ENCODE measurements at regions not wholly inside any gene's neighbourhood (a gene's known extent, or its start where the extent isn't known, plus 50 kb on each side); places are given as distances from the start of the nearest gene placed in this dataset.

DNA sequence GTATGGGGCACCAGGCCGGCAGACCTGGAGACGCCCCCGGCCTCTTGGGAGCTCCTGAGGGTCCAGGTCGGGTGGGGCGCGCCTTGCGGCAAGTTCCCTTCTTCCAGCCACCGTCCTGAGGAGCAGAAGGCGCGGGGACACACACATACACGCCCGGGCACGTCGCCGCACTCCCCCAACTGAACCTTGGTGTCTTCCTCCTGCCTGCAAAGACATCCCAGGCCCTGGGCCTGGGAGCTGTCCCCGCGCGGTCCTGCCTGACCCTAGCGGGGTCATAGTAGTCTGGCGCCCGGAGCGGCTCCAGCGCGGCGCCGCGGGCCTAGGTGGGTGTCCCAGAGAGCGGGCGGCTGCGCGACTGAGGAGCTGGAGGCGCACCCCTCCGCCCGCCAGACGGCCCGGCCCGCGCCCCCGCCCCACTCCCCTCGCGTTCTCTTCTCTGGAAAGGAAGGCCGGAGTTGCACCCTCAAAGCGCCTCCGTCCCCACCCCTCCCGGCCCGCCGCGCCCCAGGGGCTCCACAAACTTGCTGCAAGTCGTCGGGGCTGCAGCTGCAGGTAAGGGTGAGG lies 185.9 kb upstream of the LINGO1 start:
- H3K4me3 ChIP-seq (ENCODE audit: control insufficient read depth, low read depth, low read length), result no peak overlapping the region
- TF ChIP-seq CTCF (conservative IDR thresholded peaks at IDR 0.05; ENCODE audit: control insufficient read depth, insufficient read depth, low read depth, low read length), result no peak
- DNase-seq (ENCODE audit: low read depth), result no peak

DNA sequence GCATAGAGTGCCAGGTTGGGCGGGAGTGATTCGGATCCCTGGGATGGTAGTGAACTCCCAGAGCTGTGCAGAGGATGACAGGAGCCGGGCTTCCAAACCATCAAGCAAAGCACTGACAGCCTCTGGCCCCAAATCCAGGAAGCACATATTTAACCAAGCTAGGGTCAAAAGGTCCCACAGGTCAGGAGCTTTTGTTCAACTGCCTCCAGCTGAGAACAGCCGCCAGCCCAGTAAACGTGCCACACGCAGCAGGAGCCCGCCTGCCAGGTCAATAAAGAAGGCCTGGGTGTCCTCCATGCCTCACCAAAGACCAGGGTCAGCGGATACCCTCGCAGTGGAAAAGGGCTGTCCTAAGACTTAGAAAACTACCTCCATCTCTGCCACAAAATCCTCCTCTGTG lies 184.7 kb upstream of the LINGO1 start:
- no peak for TF ChIP-seq CTCF (conservative IDR thresholded peaks at IDR 0.05; ENCODE audit: control insufficient read depth, insufficient read depth, low read depth, low read length)
- DNase-seq (ENCODE audit: low read depth), result no peak
- H3K4me3 ChIP-seq (ENCODE audit: control insufficient read depth, low read depth, low read length), result no peak overlapping the region

- H3K4me3 ChIP-seq (ENCODE audit: control insufficient read depth, low read depth, low read length), result no peak overlapping the region
- no peak for TF ChIP-seq CTCF (conservative IDR thresholded peaks at IDR 0.05; ENCODE audit: control insufficient read depth, insufficient read depth, low read depth, low read length)
- DNase-seq (ENCODE audit: low read depth), result no peak
Measured at GRCh38 chr15:77816983-77817382, 184.3 kb upstream of the LINGO1 start.

DNA sequence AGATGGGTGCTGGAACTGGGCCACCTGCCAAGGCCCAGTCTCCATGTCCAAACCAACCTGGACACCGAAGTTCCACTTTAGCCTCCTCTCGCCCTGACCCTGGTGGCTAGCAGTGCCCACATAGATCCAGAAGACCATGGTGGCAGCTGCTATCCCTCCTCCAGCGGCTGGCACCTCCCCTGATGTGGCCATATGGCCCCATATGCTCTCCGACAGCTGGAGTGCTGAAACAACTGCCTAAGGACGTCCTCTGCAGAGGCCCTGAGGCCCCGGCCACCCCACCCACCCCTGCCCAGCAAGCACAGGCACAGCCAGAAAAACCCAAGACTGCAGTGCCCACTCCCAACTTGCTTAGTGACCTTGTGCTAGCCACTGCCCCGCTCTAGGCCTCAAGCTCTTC lies 182.3 kb upstream of the LINGO1 start:
- DNase-seq (ENCODE audit: low read depth), result no peak
- no peak for TF ChIP-seq CTCF (conservative IDR thresholded peaks at IDR 0.05; ENCODE audit: control insufficient read depth, insufficient read depth, low read depth, low read length)
- no peak overlapping the region for H3K4me3 ChIP-seq (ENCODE audit: control insufficient read depth, low read depth, low read length)

DNA sequence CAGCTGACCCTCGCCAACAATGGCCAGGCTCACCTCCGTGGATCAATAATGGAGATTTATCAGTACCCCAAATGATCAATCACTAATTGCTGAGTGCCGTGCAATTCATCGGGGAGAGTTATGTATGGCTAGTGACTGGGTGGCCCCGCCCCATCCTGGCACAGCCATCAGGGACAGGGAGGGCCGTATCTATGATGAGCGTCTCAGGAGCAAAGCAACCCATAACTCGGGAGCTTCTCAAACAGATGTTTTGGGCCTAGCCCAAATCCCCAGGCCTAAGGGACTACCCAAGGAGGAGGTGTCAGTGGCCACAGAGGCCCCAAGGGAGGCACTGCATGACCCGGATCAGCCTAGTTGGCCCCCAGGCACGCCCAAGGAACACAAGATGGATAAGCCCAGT lies 180.0 kb upstream of the LINGO1 start:
- no peak overlapping the region for H3K4me3 ChIP-seq (ENCODE audit: control insufficient read depth, low read depth, low read length)
- no peak for DNase-seq (ENCODE audit: low read depth)
- TF ChIP-seq CTCF (conservative IDR thresholded peaks at IDR 0.05; ENCODE audit: control insufficient read depth, insufficient read depth, low read depth, low read length), result no peak

GRCh38 chr15:77811270-77811669 lies 178.6 kb upstream of the LINGO1 start:
- no peak overlapping the region for H3K4me3 ChIP-seq (ENCODE audit: control insufficient read depth, low read depth, low read length)
- DNase-seq (ENCODE audit: low read depth), result no peak
- no peak for TF ChIP-seq CTCF (conservative IDR thresholded peaks at IDR 0.05; ENCODE audit: control insufficient read depth, insufficient read depth, low read depth, low read length)

DNA sequence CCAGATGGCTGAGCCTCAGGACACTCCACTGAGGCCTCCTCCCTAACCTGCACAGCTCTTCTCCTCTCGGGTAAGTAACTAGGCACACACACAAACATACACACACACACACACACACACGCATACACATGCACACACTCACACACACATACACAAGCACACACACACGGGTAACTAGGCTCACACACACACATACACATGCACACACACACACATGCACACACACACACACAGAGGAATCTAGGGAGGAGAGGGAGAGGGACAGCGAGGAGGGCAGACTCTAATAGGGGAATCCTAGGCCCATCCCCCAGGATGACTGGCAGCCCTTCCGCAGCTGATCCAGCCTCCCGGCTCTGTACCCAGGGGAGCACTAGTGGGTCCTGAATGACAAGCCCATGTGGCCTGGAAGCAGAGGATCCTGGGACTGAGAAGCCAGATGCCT lies 177.4 kb upstream of the LINGO1 start:
- TF ChIP-seq CTCF (conservative IDR thresholded peaks at IDR 0.05; ENCODE audit: control insufficient read depth, insufficient read depth, low read depth, low read length), result no peak
- H3K4me3 ChIP-seq (ENCODE audit: control insufficient read depth, low read depth, low read length), result no peak overlapping the region
- DNase-seq (ENCODE audit: low read depth), result no peak

All from fibroblast of mammary gland (primary cell).